CD4-positive, alpha-beta T cell treated with Interleukin-21 for 1 hour (primary cell): ENCODE measurements at regions not wholly inside any gene's neighbourhood (a gene's known extent, or its start where the extent isn't known, plus 50 kb on each side); places are given as distances from the start of the nearest gene placed in this dataset.

Source experiments
- DNase-seq: peaks from one replicate; pipeline ENCODE4 v3.0.0-alpha.2; 2020

DNA sequence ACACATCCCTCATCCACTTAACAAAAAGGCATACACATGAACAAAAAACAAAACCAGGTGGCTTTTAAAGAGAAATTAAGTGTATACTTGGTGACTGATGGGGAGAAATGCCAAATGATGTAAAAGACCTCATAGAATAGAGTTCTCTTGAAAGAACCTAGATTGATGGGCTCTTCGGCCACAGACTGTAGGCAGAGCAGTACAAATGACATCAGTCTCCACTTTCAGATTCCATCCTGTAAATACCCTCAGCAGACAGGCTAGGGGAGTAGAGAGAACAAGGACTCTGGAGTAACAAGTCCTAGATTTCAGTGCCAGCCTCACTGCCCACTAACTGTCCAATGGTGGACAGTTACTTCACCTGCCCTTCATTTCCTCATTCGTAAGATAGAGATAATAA, 203.8 kb downstream of the MZT1 start:
- no peak for DNase-seq

DNA sequence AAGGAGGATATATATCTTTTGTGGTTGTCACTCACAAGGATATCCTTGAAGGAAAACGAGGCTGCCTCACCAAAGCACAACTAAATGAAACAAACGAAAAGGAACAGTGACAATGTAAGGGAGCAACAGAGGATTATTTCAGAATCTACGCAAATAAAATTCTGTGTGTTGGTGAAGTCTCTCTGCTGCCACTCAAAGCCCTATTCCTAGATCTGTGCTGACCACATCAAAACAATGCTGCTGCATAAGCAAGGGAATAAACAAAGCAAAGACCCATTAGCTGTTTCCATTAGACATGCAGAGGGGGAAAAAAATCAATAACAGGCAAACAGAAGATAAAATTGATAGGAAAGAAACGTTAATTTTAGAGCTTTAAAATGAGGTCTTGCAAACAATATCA, 204.4 kb downstream of the MZT1 start:
- no peak for DNase-seq

DNA sequence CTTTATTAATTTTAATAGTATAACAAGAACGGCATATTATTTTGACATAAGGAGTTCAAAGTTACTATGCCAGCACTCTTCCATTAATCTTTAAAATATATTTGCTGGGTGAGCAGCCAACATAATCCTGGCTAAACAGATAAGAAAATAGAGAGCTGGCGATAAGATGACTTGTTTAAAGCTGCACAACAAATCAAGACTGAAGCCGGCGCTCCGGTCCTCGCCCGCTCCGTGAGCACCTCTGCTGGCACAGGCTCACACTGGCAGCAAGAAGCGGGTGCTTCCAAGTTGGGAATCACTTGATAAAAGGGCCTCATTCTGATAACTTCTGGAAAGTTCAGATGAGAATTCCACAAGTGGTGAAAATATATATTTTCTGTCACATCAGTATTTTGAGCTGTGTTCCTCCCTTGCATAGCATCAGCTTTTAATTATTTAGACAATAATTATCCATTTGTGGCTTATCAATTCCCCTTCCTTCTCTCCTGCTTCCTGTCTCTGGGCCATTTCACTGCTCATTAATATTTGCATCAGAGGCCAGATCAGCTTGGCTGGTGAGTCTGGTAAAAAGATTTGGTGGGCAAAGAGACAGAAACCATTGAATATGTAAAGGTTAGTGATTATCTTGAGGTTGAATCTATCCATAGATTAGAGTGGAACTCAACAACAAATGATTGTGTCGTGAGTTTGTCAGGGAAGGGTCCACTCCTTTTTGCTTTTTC, 205.3 kb downstream of the MZT1 start:
- DNase-seq: no peak

DNA sequence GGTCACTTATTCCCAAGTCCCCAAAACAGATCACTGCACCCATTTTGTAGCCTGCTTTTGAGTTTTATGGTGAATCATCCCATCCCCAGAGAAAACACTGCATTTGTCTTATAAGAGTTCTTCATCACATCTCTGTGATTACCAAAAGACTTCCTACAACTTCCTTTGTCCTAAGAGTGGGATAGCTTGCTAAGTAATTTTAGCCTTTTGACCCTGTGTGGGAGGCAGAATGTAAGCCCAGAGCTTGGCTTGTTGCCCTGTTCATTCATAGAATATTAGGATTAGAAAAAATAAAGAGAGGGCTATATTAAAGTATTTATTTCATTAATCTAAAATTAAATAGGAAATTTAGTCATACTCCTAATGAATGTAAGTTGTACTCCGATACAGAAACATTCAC, 213.3 kb downstream of the MZT1 start:
- DNase-seq: no peak

DNA sequence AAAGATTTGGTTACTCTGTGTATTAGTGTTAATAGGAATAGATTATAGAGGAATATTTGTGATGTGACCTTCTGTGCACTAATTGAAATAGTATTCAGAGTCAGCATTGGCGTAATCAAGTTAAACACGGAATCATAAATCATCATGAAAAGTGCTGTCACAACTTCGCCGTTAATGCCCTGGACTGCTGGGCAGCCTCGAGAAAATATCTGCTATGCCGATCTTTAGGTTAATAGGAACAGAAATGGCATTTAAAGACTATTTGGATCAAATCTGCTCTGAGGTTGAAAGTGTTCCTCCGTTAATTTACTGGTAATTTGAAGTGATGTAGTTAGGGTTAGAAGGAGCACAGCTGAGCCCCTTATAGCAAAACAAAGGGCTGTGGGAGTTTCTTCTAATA, 219.0 kb downstream of the MZT1 start:
- DNase-seq: no peak

DNA sequence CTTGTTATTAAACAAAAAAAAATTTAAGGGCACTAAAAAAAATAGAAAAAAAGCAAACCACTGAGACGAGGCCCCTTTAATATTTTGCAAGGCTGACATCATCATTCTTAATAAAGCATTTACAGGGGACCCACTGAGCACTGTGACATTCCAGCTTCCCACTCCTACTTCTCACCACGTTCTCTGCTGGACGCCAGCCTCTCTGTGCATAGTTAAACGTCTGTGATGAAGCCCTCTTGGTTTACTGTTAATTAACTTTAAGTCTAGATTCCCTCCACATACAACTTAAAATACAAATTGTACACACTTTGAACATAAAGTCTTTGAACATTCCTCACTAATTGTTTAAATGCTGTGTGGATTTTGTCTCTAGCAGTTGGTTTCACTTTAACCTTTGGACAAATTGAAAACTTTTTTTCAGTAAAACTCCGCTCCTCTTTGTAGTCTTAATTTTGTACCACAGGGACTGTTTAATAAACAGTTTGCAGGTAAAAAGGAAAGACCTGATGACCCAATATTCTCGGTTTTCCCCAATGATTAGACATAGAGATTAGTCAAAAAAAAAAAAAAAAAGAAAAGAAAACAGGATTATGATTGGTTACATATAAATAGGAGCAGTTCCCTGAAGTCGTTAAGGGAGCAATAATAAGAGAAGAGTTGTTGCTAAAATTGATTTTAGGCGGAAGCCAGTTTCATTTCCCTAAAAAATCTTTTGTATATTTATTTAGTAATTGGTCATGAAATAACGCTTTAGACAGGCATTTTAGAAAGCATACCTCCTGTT, 219.8 kb downstream of the MZT1 start:
- DNase-seq: no peak

DNA sequence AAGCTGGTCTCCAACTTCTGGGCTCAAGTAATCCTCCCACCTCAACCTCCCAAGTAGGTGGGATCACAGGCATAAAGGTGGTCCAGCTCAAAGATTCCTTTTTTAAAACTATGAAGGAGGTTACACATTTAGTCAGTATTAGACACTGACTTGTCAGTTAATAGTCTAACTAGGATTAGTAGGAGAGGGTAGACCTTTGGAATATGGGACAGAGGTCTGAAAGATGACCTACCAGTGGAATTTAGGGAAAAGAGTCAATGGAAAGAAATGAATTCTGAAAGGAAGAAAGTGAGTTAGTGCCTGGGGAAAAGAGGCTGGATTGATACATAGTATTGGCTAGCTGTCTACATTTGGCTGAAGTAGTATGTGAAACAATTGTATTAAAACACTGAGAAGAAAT, 220.7 kb downstream of the MZT1 start:
- DNase-seq: no peak

DNA sequence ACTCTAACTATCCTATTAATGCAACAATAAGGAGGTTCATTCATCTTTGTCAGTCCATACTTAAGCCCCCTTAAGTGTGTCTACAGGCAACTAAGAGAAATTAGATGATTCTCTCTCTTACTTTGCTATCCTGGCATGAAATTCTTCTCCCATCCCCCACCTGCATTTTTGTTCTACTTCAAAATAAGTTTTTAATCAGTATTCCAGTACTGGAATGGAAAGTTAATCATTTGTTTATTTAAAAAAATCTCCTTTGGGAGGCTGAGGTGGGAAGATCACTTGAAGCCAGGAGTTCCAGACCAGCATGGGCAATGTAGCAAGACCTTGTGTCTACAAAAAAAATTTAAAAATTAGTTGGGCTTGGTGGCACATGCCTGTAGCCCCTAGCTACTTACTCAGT, 222.1 kb downstream of the MZT1 start:
- DNase-seq: no peak

DNA sequence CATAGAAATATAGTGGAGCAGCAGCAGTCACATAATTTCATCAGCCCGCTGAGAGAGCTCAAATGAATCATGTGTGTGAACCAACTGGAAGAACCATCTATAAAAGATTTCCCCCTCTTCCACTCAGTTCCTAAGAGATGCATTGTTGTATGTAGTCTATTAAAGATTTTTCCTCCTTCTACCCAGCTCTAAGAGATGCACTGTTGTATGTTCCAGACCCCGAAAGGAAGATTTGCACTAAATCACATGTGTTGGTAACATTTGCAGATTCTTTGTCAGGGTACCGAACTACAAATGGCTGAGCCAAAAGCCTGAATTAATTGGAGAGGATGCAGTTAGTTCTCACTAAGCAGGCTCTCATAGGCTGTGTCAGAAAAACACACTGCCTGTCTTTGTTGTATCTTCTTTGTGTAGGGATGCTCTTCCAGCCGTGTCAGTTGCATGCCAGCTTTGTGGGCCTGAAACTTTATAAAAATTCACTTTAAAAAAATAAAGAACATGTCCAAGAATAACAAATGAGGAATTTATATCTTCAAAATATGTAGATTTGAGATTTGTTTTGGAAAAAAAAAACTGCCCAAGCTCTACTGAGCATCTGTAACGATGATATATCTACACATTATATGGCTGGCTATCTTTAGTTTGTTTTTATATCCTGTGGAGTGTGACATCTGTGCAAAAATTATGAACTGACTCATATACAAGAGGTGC, 223.1 kb downstream of the MZT1 start:
- no peak for DNase-seq

DNA sequence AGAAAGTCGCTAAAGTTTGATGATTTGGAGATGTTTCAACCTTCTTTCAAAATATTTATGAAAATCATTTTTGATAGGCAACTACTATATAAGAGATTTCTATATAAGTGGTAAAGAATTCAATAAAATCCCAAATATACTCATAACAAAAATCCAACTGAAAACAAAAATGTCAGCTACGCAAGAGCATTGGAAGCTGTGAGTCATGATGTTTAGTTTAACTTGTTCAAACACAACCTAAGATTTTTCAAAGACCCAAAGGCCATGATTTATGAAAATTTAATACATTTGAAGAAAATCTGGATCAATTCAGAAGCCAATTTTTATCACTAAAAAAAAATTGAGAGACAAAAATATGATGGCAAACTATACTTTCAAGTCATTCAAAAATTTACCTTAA, 226.6 kb downstream of the MZT1 start:
- no peak for DNase-seq

DNA sequence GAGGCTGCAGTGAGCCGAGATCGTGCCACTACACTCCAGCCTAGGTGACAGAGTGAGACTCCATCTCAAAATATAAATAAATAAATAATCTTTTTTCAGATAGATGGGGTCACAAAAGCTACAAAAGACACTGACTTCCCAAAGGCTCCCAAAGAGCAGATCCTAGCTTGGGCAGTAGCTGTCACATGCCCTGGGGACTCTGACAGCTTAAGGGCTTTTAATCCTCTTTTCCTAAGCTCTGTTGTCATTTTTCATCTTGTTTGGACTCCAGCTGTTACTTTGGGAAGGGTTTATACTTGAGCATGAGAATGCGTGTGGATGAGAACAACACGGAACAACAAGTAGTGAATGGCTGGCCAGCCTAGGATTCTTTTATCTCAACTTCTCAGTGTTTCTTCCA, 231.7 kb downstream of the MZT1 start:
- DNase-seq: no peak

DNA sequence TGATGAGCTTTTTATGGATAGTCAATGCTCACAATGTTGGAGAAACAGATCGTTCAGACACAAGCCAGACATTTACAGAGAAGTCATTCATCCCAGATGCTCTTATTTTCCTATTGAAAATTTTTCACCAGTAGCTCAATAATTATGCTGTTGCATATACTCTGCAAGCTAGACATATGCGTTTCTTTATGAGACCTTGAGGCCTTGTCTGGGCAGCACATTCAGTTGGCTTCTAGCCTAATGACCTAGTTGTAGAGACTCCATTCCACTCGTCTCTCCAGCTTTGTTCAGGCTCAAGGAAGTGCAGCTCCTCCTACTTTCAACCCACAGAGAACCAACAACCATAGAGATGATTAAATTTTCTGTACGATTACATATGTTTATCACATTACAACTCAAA, 237.7 kb downstream of the MZT1 start:
- DNase-seq: no peak

DNA sequence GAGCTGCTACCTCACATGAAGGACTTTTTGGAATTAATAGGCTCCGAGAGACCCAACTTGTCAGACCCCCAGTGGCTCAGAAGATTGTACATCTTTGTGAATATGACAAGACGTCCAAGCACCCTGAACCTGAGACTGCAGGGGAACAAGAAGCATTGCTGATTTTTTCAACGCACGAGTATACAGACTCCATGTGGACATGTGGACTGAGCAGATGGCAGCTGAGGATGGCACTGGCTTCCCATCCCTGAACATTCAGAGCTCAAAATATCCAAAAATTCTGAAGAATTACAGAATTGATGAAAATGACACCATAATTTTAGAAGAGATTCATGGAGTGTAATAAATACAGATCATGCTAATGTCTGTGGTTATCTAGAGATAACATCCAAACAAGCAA, 254.1 kb downstream of the MZT1 start:
- DNase-seq: no peak

DNA sequence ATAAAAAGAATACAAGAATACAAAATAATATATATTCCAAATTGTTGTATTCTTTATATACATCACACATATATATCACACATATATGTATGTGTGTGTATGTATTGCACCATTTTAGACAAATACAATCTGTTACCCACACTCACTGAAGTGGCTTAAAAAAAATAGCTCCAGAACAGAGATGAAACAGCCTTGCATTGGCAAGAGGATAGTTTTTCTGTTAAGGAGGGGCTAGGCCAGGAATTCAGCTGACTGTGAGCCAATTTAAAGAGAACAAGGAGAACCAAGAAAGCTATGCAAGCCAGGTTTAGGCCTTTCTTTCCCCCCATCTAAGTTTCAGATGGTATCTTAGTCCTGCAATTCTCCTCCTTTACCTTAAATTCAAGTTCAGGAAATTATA, 257.5 kb downstream of the MZT1 start:
- DNase-seq: no peak

DNA sequence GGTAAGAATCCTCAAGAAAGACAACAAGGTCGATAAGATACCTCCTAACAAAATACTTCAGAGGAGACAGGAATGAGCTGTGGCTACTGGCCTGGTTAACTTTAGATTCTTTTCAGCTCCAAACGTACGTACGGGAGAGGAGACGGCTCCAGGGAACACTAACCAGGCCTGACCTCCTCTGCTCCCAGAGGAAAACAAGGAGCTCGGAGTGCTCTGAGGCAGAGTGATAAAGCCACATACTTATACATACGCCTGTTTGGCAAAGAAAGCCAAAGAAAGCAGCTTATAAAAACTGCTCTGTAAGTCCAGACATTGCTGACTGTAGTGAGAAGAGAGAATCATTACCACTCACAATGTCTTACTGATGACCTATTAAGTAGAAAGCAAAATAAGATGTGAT, 263.9 kb downstream of the MZT1 start:
- DNase-seq: no peak

DNA sequence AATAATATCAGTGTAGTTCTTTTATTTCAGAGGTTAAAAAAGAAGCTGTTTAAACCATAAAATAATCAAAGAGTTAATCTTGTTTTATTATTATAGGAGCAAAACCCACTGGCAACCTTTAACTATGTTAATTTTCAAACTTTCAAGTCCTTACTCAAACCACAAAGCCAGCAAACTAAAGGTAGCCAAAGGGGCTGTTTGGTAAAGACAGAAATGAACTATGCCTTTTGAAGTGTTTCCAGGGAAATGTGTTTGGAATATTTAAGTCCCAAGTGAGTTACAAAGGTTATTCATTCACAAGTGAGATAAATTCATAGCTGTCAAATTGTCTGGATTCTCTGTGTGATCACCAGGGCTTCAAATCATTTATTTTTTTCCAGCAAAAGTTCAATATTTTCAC, 264.7 kb downstream of the MZT1 start:
- no peak for DNase-seq

DNA sequence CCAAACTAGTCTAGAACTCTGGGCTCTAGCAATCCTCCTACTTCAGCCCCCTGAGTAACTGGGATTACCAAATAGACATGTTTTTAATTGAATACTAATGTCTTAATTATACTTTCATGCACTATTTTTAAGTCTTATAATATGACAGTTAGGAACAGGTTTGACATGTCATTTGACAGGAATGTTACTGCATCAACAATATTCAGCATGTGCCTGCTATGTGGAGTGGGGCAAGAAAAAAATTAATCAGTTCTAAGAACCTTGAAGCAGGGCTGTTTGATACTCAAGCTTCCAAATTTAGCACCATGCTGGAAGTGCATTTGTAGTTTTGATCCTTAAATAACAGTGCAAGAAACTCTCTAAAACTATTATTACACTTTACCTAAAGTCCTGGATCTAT, 265.3 kb downstream of the MZT1 start:
- DNase-seq: no peak

DNA sequence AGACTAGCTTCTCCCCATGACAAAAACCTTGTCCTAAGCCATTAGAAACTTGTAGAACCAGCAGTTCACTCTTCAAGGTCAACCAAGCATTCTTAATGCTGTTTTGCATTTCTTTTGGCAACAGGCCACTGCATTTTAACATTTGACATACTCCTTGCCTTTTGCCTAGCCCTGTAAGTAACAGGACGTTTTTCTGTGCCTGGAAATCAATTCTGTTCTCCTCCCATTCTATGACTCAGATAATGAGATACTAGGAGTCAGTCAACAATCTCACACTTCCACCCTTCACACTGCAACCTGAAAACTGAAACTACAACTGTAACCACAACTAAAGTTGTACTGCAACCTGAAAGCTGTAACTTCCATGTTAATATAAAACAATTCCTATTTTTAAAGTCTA, 268.7 kb downstream of the MZT1 start:
- DNase-seq: no peak

DNA sequence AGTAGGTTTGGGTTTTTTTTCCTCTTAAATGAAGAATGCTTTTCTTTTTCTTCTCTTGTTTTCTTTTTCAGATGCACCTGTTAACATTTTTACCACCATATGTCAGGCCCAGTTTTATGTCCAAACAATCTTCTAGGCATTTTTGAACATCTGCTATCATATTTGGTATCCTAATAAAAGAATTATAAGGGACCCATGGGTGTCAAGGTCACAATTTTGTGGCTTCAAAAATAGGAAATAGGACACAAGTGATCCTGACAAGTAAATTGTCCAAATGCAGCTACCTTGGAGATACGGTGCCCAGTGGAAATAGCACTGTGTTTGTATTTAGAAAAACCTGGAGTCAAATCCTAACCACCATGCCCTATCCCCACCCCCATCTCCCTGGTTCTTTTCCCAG, 270.3 kb downstream of the MZT1 start:
- DNase-seq: no peak

DNA sequence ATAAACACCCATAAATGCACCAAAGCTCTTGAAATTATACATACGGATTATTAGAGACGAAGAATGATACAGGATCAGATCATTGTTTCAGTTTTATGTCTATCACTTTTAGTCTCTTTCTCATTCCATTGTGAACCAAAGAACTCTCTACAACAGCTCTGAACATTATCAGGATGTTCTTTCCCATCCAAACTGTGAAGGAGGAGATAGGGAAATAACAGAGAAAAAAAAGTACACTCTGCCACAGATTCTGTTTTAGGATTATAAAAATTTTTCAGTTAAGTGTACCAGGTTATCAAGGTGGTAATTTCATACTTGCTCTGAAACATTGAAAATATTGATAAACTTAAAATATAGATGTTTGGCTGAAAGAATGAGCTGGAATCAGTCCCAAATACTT, 270.9 kb downstream of the MZT1 start:
- no peak for DNase-seq

DNA sequence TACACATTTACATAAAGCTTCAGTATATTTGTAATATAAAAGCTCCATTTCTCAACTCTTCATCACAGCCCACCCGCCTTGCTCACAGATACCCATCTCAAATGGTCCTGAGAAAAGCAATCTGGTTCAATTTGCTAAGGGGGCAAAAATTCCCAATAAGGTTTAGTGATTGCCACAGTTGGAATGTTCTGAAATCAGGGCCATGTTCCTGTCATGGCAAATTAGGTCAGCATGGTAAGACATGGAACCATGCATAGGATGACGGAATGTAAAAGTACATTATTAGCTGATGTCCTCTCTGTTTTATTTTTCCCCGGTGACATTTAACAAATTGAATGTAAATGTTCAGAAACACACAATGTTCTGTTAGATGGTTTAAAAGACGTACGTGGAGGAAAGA, 274.3 kb downstream of the MZT1 start:
- DNase-seq: no peak

DNA sequence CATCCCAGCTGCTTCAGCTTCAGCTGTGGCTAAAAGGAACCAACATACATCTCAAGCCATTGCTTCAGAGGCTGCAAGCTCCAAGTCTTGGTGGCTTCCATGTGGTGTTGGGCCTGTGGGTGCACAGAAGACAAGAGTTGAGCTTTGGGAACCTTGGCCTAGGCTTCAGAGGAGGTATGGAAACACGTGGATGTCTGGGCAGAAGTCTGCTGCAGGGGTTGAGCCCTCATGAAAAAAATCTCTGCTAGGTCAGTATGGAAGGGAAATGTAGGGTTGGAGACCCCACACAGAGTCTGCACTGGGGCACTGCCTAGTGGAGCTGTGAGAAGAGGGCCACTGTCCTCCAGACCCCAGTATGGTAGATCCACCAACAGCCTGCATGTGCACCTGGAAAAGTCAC, 279.3 kb downstream of the MZT1 start:
- DNase-seq: no peak

DNA sequence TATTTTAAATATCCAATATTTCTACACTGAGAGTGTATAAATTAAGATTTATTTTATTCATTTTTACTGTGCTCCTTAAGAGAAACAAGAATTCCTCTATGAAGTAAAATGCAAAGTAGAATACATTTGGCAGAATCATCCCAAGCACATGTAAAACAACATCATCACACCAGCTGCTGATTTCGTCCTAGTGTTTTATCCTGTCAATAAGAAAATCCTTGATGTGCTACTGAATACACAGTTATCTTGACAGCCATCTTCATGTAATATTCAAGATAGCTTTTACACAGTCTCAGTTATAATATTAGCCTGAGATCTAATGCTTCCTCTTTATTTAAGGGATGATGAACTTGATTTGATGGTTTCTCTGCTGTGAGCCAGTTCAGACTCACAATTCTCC, 282.4 kb downstream of the MZT1 start:
- DNase-seq: no peak

DNA sequence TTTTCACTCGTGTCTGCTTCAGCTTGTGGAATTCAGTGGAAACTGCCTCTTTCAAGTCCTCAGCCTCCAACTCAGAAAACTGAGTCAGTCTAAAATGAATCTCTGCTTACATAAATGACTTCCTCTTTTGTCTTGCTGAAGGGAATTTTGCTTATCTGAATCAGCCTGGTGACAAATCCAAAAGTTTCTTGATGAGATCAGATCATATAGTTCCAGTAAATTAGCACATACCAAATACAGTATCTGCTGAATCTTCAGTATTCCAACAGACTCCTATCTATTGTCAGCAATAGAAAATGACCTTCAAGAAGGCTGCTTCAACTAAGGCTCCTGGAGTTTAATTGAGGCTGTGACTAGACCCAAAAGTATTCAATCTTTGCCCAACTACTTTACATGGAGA, 290.0 kb downstream of the MZT1 start:
- no peak for DNase-seq
